ENCODE measurements at regions not wholly inside any gene's neighbourhood (a gene's known extent, or its start where the extent isn't known, plus 50 kb on each side); places are given as distances from the start of the nearest gene placed in this dataset.

DNA sequence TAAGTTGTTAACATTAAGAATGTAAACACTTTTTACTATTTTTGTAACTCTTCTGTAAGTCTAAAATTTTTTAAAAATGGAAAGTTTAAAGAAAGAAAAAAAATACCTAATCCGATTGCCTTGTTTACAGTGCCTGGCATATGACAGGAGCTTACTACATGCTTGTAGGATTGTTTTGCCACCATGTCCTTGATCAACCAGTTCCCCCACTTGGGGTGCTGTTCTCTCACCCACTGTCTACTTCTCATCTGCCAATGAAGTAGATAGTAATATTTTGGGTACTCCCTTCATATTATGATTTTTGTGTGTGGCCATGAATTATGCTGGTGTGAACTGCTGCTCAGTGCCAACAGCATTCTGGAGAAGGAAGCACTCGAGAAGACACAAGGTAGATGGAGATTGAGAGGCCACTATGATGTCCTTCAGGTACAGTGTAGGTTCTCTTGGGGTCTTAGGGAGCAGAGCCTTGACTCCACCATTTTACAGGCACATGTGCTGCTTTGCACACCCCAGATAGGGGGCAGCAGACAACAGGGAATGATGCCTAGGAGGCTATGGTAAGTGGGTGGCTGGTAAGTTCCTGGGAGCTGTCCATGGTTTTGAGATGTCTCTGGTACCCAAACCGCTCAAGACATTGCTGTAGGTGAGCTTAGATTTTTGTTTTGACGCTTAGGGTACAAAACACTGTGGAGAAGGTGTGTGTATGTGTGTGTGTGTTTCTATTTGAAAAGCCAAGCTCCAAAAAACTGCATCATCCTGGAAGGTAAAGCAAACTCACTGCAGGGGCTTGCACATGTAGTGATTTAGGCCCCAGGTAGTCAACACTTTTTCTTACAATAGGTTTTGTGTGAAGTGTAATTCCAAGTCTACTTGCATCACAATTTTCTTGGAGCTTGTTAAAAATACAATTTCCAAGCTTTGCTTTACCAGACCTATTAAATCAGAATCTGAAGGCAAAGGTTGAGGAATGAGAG is 494.5 kb upstream of the LARGE1 start (continued):
- TF ChIP-seq, protein P1, sequence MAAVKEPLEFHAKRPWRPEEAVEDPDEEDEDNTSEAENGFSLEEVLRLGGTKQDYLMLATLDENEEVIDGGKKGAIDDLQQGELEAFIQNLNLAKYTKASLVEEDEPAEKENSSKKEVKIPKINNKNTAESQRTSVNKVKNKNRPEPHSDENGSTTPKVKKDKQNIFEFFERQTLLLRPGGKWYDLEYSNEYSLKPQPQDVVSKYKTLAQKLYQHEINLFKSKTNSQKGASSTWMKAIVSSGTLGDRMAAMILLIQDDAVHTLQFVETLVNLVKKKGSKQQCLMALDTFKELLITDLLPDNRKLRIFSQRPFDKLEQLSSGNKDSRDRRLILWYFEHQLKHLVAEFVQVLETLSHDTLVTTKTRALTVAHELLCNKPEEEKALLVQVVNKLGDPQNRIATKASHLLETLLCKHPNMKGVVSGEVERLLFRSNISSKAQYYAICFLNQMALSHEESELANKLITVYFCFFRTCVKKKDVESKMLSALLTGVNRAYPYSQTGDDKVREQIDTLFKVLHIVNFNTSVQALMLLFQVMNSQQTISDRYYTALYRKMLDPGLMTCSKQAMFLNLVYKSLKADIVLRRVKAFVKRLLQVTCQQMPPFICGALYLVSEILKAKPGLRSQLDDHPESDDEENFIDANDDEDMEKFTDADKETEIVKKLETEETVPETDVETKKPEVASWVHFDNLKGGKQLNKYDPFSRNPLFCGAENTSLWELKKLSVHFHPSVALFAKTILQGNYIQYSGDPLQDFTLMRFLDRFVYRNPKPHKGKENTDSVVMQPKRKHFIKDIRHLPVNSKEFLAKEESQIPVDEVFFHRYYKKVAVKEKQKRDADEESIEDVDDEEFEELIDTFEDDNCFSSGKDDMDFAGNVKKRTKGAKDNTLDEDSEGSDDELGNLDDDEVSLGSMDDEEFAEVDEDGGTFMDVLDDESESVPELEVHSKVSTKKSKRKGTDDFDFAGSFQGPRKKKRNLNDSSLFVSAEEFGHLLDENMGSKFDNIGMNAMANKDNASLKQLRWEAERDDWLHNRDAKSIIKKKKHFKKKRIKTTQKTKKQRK (IDR thresholded peaks at IDR 0.05; ENCODE audit: low read length), result no peak
- TF ChIP-seq, protein P2, sequence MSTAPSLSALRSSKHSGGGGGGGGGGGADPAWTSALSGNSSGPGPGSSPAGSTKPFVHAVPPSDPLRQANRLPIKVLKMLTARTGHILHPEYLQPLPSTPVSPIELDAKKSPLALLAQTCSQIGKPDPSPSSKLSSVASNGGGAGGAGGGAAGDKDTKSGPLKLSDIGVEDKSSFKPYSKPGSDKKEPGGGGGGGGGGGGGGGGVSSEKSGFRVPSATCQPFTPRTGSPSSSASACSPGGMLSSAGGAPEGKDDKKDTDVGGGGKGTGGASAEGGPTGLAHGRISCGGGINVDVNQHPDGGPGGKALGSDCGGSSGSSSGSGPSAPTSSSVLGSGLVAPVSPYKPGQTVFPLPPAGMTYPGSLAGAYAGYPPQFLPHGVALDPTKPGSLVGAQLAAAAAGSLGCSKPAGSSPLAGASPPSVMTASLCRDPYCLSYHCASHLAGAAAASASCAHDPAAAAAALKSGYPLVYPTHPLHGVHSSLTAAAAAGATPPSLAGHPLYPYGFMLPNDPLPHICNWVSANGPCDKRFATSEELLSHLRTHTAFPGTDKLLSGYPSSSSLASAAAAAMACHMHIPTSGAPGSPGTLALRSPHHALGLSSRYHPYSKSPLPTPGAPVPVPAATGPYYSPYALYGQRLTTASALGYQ (CRISPR knock-in tag; IDR thresholded peaks at IDR 0.05), result no peak
- peak; percentile 99 for TF ChIP-seq MIER2 (CRISPR knock-in tag; IDR thresholded peaks at IDR 0.05)
- TF ChIP-seq ZNF33B (CRISPR knock-in tag; IDR thresholded peaks at IDR 0.05), result peak; percentile 77; the same call in 1 of the 2 replicates
- no peak for TF ChIP-seq ARHGAP35 (CRISPR knock-in tag; IDR thresholded peaks at IDR 0.05; ENCODE audit: borderline replicate concordance)
- TF ChIP-seq, protein P3, sequence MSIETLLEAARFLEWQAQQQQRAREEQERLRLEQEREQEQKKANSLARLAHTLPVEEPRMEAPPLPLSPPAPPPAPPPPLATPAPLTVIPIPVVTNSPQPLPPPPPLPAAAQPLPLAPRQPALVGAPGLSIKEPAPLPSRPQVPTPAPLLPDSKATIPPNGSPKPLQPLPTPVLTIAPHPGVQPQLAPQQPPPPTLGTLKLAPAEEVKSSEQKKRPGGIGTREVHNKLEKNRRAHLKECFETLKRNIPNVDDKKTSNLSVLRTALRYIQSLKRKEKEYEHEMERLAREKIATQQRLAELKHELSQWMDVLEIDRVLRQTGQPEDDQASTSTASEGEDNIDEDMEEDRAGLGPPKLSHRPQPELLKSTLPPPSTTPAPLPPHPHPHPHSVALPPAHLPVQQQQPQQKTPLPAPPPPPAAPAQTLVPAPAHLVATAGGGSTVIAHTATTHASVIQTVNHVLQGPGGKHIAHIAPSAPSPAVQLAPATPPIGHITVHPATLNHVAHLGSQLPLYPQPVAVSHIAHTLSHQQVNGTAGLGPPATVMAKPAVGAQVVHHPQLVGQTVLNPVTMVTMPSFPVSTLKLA (IDR thresholded peaks at IDR 0.05), result no peak
- TF ChIP-seq, protein P4, sequence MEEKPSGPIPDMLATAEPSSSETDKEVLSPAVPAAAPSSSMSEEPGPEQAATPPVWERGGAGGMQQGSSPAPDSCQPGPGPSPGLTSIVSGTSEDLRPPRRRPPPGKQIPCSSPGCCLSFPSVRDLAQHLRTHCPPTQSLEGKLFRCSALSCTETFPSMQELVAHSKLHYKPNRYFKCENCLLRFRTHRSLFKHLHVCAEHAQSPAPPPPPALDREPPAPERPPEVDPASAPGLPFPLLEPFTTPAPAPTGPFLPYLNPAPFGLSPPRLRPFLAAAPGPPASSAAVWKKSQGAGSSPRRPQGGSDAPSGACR (CRISPR knock-in tag; IDR thresholded peaks at IDR 0.05), result no peak
- TF ChIP-seq MBNL3 (CRISPR knock-in tag; conservative IDR thresholded peaks at IDR 0.05), result no peak
- no peak for TF ChIP-seq MTF1 (CRISPR knock-in tag; IDR thresholded peaks at IDR 0.05)
- TF ChIP-seq, protein P5, sequence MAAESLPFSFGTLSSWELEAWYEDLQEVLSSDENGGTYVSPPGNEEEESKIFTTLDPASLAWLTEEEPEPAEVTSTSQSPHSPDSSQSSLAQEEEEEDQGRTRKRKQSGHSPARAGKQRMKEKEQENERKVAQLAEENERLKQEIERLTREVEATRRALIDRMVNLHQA (CRISPR knock-in tag; IDR thresholded peaks at IDR 0.05), result no peak
- TF ChIP-seq, protein P6, sequence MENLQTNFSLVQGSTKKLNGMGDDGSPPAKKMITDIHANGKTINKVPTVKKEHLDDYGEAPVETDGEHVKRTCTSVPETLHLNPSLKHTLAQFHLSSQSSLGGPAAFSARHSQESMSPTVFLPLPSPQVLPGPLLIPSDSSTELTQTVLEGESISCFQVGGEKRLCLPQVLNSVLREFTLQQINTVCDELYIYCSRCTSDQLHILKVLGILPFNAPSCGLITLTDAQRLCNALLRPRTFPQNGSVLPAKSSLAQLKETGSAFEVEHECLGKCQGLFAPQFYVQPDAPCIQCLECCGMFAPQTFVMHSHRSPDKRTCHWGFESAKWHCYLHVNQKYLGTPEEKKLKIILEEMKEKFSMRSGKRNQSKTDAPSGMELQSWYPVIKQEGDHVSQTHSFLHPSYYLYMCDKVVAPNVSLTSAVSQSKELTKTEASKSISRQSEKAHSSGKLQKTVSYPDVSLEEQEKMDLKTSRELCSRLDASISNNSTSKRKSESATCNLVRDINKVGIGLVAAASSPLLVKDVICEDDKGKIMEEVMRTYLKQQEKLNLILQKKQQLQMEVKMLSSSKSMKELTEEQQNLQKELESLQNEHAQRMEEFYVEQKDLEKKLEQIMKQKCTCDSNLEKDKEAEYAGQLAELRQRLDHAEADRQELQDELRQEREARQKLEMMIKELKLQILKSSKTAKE (CRISPR knock-in tag; IDR thresholded peaks at IDR 0.05; ENCODE audit: borderline replicate concordance), result no peak
- TF ChIP-seq SETDB1 (CRISPR knock-in tag; IDR thresholded peaks at IDR 0.05; ENCODE audit: borderline replicate concordance), result no peak
- TF ChIP-seq, protein P7, sequence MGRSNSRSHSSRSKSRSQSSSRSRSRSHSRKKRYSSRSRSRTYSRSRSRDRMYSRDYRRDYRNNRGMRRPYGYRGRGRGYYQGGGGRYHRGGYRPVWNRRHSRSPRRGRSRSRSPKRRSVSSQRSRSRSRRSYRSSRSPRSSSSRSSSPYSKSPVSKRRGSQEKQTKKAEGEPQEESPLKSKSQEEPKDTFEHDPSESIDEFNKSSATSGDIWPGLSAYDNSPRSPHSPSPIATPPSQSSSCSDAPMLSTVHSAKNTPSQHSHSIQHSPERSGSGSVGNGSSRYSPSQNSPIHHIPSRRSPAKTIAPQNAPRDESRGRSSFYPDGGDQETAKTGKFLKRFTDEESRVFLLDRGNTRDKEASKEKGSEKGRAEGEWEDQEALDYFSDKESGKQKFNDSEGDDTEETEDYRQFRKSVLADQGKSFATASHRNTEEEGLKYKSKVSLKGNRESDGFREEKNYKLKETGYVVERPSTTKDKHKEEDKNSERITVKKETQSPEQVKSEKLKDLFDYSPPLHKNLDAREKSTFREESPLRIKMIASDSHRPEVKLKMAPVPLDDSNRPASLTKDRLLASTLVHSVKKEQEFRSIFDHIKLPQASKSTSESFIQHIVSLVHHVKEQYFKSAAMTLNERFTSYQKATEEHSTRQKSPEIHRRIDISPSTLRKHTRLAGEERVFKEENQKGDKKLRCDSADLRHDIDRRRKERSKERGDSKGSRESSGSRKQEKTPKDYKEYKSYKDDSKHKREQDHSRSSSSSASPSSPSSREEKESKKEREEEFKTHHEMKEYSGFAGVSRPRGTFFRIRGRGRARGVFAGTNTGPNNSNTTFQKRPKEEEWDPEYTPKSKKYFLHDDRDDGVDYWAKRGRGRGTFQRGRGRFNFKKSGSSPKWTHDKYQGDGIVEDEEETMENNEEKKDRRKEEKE (IDR thresholded peaks at IDR 0.05), result no peak

Data from HepG2 (cell line).